Stimulated activated naive B cell treated with anti-CD40 and anti-IgM and Interleukin-4, amounts not matched to agents 10 μg/mL and 1 μg/mL and 100 μg/mL, for 72 hours (primary cell): ENCODE measurements at regions not wholly inside any gene's neighbourhood (a gene's known extent, or its start where the extent isn't known, plus 50 kb on each side); places are given as distances from the start of the nearest gene placed in this dataset.
"Not testable (repeated sequence)": the region's sequence is repeated elsewhere in the genome, so short reads cannot be mapped to it uniquely, and the experiment has no call there.

Source experiments
- ATAC-seq, 2 donors: fragments of 150-1000 bp; cut with Tn5 transposase; replicated peaks; 2 replicates each; pipeline ENCODE4 v1.10.0; 2021; ENCODE audit warnings: moderate library complexity in 1 of 2
- DNase-seq: peaks from one replicate; pipeline ENCODE4 v3.0.0; 2021
- H3K27ac Mint-ChIP-seq: one replicate; pipeline ENCODE4 v1.8.0; 2022; ENCODE audit warnings: mild to moderate bottlenecking, mixed read lengths
- H3K27me3 Mint-ChIP-seq, 2 donors: one replicate each; pipeline ENCODE4 v1.8.0; 2022; ENCODE audit warnings: mixed read lengths in 2 of 2
- H3K36me3 Mint-ChIP-seq, 2 donors: one replicate each; pipeline ENCODE4 v1.8.0; 2022; ENCODE audit warnings: mixed read lengths in 2 of 2, mild to moderate bottlenecking in 1 of 2
- H3K4me1 Mint-ChIP-seq, 2 donors: one replicate each; pipeline ENCODE4 v1.8.0; 2022; ENCODE audit warnings: mixed read lengths in 2 of 2, mild to moderate bottlenecking in 1 of 2
- H3K4me3 Mint-ChIP-seq, 2 donors: one replicate each; pipeline ENCODE4 v1.8.0; 2022; ENCODE audit warnings: mild to moderate bottlenecking in 2 of 2, mixed read lengths in 2 of 2, moderate library complexity in 1 of 2
- H3K9me3 Mint-ChIP-seq, 2 donors: one replicate each; pipeline ENCODE4 v1.8.0; 2022; ENCODE audit warnings: mixed read lengths in 2 of 2, mild to moderate bottlenecking in 1 of 2

DNA sequence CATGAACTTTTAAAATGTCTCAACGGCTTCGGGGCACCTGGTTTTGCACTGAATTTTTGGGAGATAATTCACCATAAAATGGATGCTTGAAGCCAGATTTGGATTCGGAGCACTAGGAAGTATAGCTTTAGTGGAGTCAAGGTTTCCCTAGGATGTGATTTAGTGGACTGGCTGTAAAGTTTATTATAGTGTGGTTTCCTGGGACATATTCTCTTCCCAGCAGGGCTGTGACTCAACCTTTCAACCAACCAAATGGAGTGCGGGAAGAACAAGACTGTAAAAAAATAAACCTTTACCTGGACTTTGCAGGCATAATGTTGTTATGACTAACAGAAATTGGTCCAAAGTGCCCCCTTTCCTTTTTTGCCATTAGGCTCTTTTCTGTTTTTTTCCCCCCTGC is 327.4 kb upstream of the MAN1A1 start:
- no peak for DNase-seq
- Mint-ChIP-seq H3K4me3 (no peak overlapping the region), H3K27ac (no peak overlapping the region)

GRCh38 chr6:119676230-119676629 is 326.7 kb upstream of the MAN1A1 start:
- Mint-ChIP-seq H3K4me1 (no peaks in the 10 kb centered on the region), H3K36me3 (no peaks in the 10 kb centered on the region), H3K9me3 (no peaks in the 10 kb centered on the region), H3K27me3 (no peaks in the 10 kb centered on the region), H3K27ac (no peak overlapping the region), H3K4me3 (no peak overlapping the region)
- no peak for DNase-seq
- ATAC-seq: no peak

More for the DNA sequence above, 327.4 kb upstream of the MAN1A1 start:
- no peak for ATAC-seq
- H3K9me3 Mint-ChIP-seq: no peaks in the 10 kb centered on the region
- H3K4me1 Mint-ChIP-seq: no peaks in the 10 kb centered on the region
- no peaks in the 10 kb centered on the region for H3K36me3 Mint-ChIP-seq
- no peaks in the 10 kb centered on the region for H3K27me3 Mint-ChIP-seq

GRCh38 chr6:119673741-119674140 is 324.2 kb upstream of the MAN1A1 start:
- ATAC-seq (no peak), DNase-seq (no peak)
- Mint-ChIP-seq H3K36me3 (no peaks in the 10 kb centered on the region), H3K27me3 (no peaks in the 10 kb centered on the region), H3K9me3 (no peaks in the 10 kb centered on the region), H3K4me3 (no peak overlapping the region), H3K4me1 (peaks cover 2 to 6% of the 10 kb centered on the region in 2 donors), H3K27ac (no peak overlapping the region)

DNA sequence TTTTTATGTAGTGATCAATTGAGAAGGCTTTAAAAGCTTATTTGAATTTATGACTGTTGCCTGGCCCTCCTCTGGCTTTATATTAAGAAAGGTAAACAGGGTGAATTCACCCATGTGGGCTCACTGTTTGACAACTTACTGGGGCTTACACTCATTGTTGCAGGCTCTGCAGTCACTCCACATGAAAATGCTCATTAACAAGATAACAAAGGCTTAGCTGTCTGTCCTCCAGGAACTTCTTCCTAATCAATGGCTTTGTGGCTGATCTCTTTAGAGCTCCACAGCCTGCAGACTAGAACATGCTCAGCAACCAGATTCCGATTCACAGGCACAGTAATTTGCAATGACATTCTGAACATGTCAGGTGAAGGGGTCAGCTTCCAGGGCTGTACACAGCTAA is 323.2 kb upstream of the MAN1A1 start:
- Mint-ChIP-seq H3K4me1 (peaks cover 2 to 9% of the 10 kb centered on the region in 2 donors), H3K27me3 (no peaks in the 10 kb centered on the region), H3K36me3 (no peaks in the 10 kb centered on the region), H3K4me3 (no peak overlapping the region), H3K9me3 (no peaks in the 10 kb centered on the region), H3K27ac (no peak overlapping the region)
- DNase-seq (no peak), ATAC-seq (no peak)

- no peak for ATAC-seq
- Mint-ChIP-seq H3K4me1 (peaks cover 2 to 9% of the 10 kb centered on the region in 2 donors), H3K36me3 (no peaks in the 10 kb centered on the region), H3K9me3 (peaks cover 0 to 2% of the 10 kb centered on the region in 2 donors), H3K27me3 (no peaks in the 10 kb centered on the region), H3K27ac (no peak overlapping the region), H3K4me3 (no peak overlapping the region)
- no peak for DNase-seq
Observed at GRCh38 chr6:119671105-119671504, 321.5 kb upstream of the MAN1A1 start.

GRCh38 chr6:119669221-119669620 is 319.7 kb upstream of the MAN1A1 start:
- Mint-ChIP-seq H3K4me3 (no peak overlapping the region), H3K9me3 (peaks cover 0 to 2% of the 10 kb centered on the region in 2 donors), H3K27me3 (no peaks in the 10 kb centered on the region), H3K36me3 (peaks cover 0 to 3% of the 10 kb centered on the region in 2 donors), H3K27ac (no peak overlapping the region), H3K4me1 (peaks cover 2 to 9% of the 10 kb centered on the region in 2 donors)
- DNase-seq (no peak), ATAC-seq (peak; percentile 65 to 68)

GRCh38 chr6:119665432-119665831 is 315.9 kb upstream of the MAN1A1 start:
- not testable (repeated sequence) for H3K27me3 Mint-ChIP-seq, H3K27ac Mint-ChIP-seq, H3K9me3 Mint-ChIP-seq, H3K4me1 Mint-ChIP-seq, DNase-seq, H3K36me3 Mint-ChIP-seq, H3K4me3 Mint-ChIP-seq, ATAC-seq

DNA sequence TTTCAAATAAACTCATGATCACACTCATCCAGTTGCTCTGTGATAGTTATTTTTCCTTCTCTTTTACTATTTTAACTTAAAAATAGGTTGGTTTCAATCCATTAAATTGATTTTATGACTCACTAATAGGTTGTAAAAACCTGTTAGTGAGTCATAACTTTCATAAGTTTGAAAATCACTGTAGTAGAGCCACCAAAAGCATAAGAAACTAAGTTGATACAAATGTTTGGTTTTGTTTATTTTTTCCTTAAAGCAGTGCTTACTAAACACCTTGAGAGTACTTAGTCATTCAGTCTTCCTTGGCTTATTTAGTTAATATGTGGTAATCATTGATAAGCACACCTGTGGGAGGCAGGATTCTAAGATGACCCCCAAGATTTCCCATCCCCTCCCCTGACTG is 312.1 kb upstream of the MAN1A1 start:
- Mint-ChIP-seq H3K27ac (no peak overlapping the region), H3K9me3 (peaks cover 0 to 2% of the 10 kb centered on the region in 2 donors), H3K4me1 (peaks cover 0 to 4% of the 10 kb centered on the region in 2 donors), H3K27me3 (no peaks in the 10 kb centered on the region), H3K36me3 (peaks cover 0 to 3% of the 10 kb centered on the region in 2 donors), H3K4me3 (no peak overlapping the region)
- ATAC-seq (no peak), DNase-seq (no peak)

DNA sequence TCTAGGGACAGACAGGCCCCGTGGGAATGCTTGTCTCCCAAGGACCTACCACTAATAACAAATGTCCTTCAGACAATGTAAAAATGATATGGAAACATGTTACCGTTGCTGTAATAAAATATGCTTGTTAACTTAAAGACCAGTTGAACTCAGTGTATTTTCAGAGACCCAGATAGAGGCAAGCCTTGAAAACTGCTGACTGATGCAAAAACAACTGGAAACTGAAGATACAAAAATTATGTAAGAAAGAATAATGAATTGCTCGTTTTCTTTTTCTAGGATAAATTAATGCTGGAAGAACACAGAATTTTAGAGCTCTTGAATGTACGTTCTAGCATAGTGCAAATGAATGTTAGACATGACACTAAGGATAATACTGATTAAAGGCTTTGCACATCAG is 311.5 kb upstream of the MAN1A1 start:
- Mint-ChIP-seq H3K27me3 (no peaks in the 10 kb centered on the region), H3K36me3 (peaks cover 0 to 3% of the 10 kb centered on the region in 2 donors)
- no peak for ATAC-seq

DNA sequence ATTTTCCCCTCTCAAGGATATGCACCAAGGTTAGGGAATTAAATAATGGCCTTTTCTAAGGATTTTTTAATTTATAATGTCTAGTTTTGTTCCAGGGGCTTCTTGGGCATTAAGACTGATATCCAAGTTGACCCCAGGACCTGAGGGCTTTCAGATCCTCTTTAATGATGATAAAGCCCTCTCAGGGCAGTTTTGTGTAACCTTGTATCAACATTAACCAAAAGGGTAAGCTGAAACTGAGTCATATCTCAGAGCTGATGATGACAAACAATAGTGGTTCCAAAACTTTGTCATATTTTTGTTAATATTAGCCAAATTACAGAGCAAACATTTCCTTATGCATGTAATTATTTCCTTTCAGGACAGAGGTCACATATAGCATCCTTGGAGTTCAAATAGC is 309.4 kb upstream of the MAN1A1 start:
- Mint-ChIP-seq H3K9me3 (no peaks in the 10 kb centered on the region), H3K27me3 (no peaks in the 10 kb centered on the region), H3K27ac (no peak overlapping the region), H3K4me3 (no peak overlapping the region), H3K4me1 (peaks cover 0 to 4% of the 10 kb centered on the region in 2 donors), H3K36me3 (no peaks in the 10 kb centered on the region)
- ATAC-seq (peak; percentile 72 to 74), DNase-seq (no peak)

More for the DNA sequence above, 311.5 kb upstream of the MAN1A1 start:
- Mint-ChIP-seq H3K27ac (no peak overlapping the region), H3K4me3 (no peak overlapping the region), H3K4me1 (peaks cover 0 to 4% of the 10 kb centered on the region in 2 donors), H3K9me3 (no peaks in the 10 kb centered on the region)
- DNase-seq: no peak

DNA sequence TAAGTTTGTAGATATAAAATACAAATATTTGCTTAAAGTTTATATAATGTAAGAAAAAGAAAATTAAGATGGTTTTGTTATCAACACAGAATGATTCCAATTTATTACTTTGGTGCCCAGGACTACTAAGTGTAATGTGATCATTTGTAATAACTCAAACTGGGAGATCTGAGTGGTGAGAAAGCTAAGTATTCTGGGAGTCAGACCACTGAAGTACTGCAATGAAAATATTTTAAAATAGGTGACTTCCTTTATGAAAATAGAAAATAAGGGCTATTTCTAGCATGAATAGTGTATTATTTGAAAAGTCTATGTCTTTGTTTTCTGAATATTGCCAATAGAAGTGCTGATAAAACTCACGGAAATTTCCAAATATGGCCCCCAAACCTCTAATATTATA is 305.6 kb upstream of the MAN1A1 start:
- Mint-ChIP-seq H3K9me3 (no peaks in the 10 kb centered on the region), H3K36me3 (no peaks in the 10 kb centered on the region), H3K27ac (no peak overlapping the region), H3K4me1 (peaks cover 0 to 4% of the 10 kb centered on the region in 2 donors), H3K4me3 (no peak overlapping the region), H3K27me3 (no peaks in the 10 kb centered on the region)
- DNase-seq (no peak), ATAC-seq (no peak)

- Mint-ChIP-seq H3K36me3 (no peaks in the 10 kb centered on the region), H3K4me1 (peaks cover 0 to 1% of the 10 kb centered on the region in 2 donors), H3K27ac (no peak overlapping the region), H3K9me3 (no peaks in the 10 kb centered on the region), H3K4me3 (no peak overlapping the region), H3K27me3 (no peaks in the 10 kb centered on the region)
- no peak for DNase-seq
- ATAC-seq: no peak
Observed at GRCh38 chr6:119653329-119653728, 303.8 kb upstream of the MAN1A1 start.

- Mint-ChIP-seq H3K4me1 (no peaks in the 10 kb centered on the region), H3K4me3 (no peak overlapping the region), H3K27me3 (no peaks in the 10 kb centered on the region), H3K36me3 (no peaks in the 10 kb centered on the region), H3K27ac (no peak overlapping the region), H3K9me3 (no peaks in the 10 kb centered on the region)
- DNase-seq (no peak), ATAC-seq (no peak)
Observed at GRCh38 chr6:119649531-119649930, 300.0 kb upstream of the MAN1A1 start.

- ATAC-seq: no peak
- H3K27ac Mint-ChIP-seq: no peak overlapping the region
- no peak for DNase-seq
- no peaks in the 10 kb centered on the region for H3K36me3 Mint-ChIP-seq
- H3K27me3 Mint-ChIP-seq: no peaks in the 10 kb centered on the region
- H3K9me3 Mint-ChIP-seq: no peaks in the 10 kb centered on the region
- H3K4me1 Mint-ChIP-seq: no peaks in the 10 kb centered on the region
- no peak overlapping the region for H3K4me3 Mint-ChIP-seq
Observed at GRCh38 chr6:119647309-119647708, 297.7 kb upstream of the MAN1A1 start.

DNA sequence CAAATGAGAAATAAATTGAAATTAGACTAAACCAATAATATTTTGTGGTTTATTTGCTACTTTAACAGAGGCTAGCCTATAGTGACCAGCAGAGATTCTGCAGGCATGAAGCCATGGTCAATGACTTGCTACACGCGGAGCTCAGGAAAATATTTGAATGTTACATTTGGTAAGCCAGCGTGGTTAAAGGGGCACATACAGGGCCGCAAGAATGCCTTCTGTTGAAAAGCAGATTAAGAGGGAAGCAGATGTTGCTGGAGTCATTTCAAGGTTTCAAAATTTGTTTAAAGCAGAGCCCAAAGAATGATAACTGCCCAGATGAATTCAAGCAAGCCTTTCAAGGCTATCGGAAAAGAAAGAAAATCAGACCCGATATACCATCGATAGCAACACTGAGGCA is 294.3 kb upstream of the MAN1A1 start:
- no peak overlapping the region for H3K4me3 Mint-ChIP-seq
- no peaks in the 10 kb centered on the region for H3K36me3 Mint-ChIP-seq
- H3K9me3 Mint-ChIP-seq: no peaks in the 10 kb centered on the region
- ATAC-seq (no peak), DNase-seq (no peak)
- no peaks in the 10 kb centered on the region for H3K4me1 Mint-ChIP-seq
- no peaks in the 10 kb centered on the region for H3K27me3 Mint-ChIP-seq
- no peak overlapping the region for H3K27ac Mint-ChIP-seq

GRCh38 chr6:119637768-119638167 is 288.2 kb upstream of the MAN1A1 start:
- Mint-ChIP-seq H3K27ac (no peak overlapping the region), H3K9me3 (peaks cover 0 to 2% of the 10 kb centered on the region in 2 donors), H3K4me3 (no peak overlapping the region), H3K27me3 (no peaks in the 10 kb centered on the region), H3K4me1 (peaks cover 3 to 9% of the 10 kb centered on the region in 2 donors), H3K36me3 (no peaks in the 10 kb centered on the region)
- no peak for ATAC-seq
- DNase-seq: no peak
